Stomach (tissue), 4 donors: ENCODE measurements at regions not wholly inside any gene's neighbourhood (a gene's known extent, or its start where the extent isn't known, plus 50 kb on each side); places are given as distances from the start of the nearest gene placed in this dataset.

Experiments
- CTCF ChIP-seq, 7 experiments: fragments of 450-650 bp in 4 of 7; fragments of 200-600 bp in 3 of 7; sonication (generic) in 3 of 7; IDR thresholded peaks; one replicate each; pipeline ENCODE4 v1.5.1; 2016 to 2019; ENCODE audit warnings: antibody characterized with exemption in 7 of 7, control low read depth in 2 of 7, mild to moderate bottlenecking in 1 of 7
- EP300 ChIP-seq: sonication (generic); formaldehyde crosslinking; IDR thresholded peaks from one replicate; pipeline ENCODE4 v1.6.1; 2017; ENCODE audit warnings: antibody characterized with exemption
- POLR2A ChIP-seq, 4 donors: fragments of 450-650 bp; IDR thresholded peaks; one replicate each; pipeline ENCODE4 v1.6.1; 2016; ENCODE audit warnings: antibody characterized with exemption in 4 of 4, control low read depth in 2 of 4, mild to moderate bottlenecking in 1 of 4, moderate library complexity in 1 of 4

DNA sequence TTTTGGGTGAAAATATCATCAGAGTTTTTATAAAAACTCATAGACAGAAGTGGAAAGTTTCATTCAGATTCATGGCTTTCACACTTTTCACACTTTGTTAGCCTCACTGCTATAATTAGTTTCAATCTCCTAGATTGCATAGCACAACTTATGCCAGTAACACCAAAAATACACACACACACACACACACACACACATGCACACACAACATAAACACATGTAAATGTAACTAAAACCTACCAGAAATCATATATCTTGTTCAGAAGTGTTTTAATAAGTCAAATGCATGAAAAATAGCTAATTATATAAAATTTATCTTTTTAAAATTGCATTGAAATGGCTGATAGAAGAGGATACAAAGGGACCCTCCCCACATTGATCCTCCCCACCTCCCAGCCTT, 347.8 kb upstream of the SLC35B3 start:
- TF ChIP-seq CTCF (IDR thresholded peaks at IDR 0.05) (no peak), POLR2A (IDR thresholded peaks at IDR 0.05) (no peak), EP300 (no peak)
